SK-N-SH (cell line): ENCODE measurements at regions not wholly inside any gene's neighbourhood (a gene's known extent, or its start where the extent isn't known, plus 50 kb on each side); places are given as distances from the start of the nearest gene placed in this dataset.

ENCODE experiments used
- CTCF ChIA-PET: fragments of 300-600, 350-600 bp; formaldehyde crosslinking; extraction: SDS; loops from one replicate; lab custom pipeline; 2021; lab: Yijun Ruan, JAX
- POLR2A ChIA-PET: fragments of 350-600 bp; sonication (Branson Sonifier 250); formaldehyde crosslinking; extraction: SDS; loops from one replicate; lab custom pipeline; 2020; ENCODE audit warnings: antibody characterized with exemption, inconsistent platforms; lab: Yijun Ruan, JAX
- DNase-seq: peaks from one replicate; pipeline ENCODE4 v3.0.0; 2012
- H2AFZ ChIP-seq: fragments of 200-600 bp; sonication (generic); 2 replicates; pipeline ENCODE4 v1.8.1; 2016; ENCODE audit warnings: antibody characterized with exemption, mild to moderate bottlenecking, low read depth
- H3F3A ChIP-seq: fragments of 200-600 bp; sonication (generic); replicated peaks from 2 replicates; pipeline ENCODE3; 2016; ENCODE audit warnings: antibody characterized with exemption, mild to moderate bottlenecking; ENCODE audit not compliant: insufficient read depth
- H3K27ac ChIP-seq, 2 experiments: fragments of 200-500 bp in 1 of 2; fragments of 200-600 bp in 1 of 2; sonication (Bioruptor generic) in 1 of 2; sonication (generic), shearing (Covaris generic) in 1 of 2; 2 replicates each; pipeline versions ENCODE4 v1.5.1 to v1.6.1; 2014 to 2016; ENCODE audit warnings: low read depth in 2 of 2, inconsistent platforms in 1 of 2, low read length in 1 of 2, mild to moderate bottlenecking in 1 of 2, mixed read lengths in 1 of 2
- H3K27me3 ChIP-seq: fragments of 200-600 bp; sonication (generic), shearing (Covaris generic); 2 replicates; pipeline ENCODE4 v1.6.1; 2016; ENCODE audit warnings: mixed run types; ENCODE audit not compliant: insufficient read depth
- H3K36me3 ChIP-seq, 2 experiments: fragments of 200-500 bp in 1 of 2; fragments of 200-600 bp in 1 of 2; sonication (Bioruptor generic) in 1 of 2; sonication (generic) in 1 of 2; replicated peaks in 1 of 2; 2 replicates each; pipeline versions ENCODE3 to v1.5.1; 2014 to 2016; ENCODE audit warnings: low read length in 1 of 2, mild to moderate bottlenecking in 1 of 2; ENCODE audit not compliant: insufficient read depth in 2 of 2, control insufficient read depth in 1 of 2
- H3K4me1 ChIP-seq, 2 experiments: fragments of 200-500 bp in 1 of 2; fragments of 200-600 bp in 1 of 2; sonication (Bioruptor generic) in 1 of 2; sonication (generic), shearing (Covaris generic) in 1 of 2; 2 replicates each; pipeline versions ENCODE4 v1.5.1 to v1.6.1; 2014 to 2016; ENCODE audit warnings: low read depth in 1 of 2, low read length in 1 of 2, mixed run types in 1 of 2; ENCODE audit not compliant: insufficient read depth in 2 of 2, control insufficient read depth in 1 of 2
- H3K4me2 ChIP-seq: fragments of 200-600 bp; sonication (generic), shearing (Covaris generic); 2 replicates; pipeline ENCODE4 v1.6.1; 2017; ENCODE audit warnings: mixed run types
- H3K4me3 ChIP-seq, 2 experiments: fragments of 200-500 bp in 1 of 2; fragments of 200-600 bp in 1 of 2; sonication (Bioruptor generic) in 1 of 2; sonication (generic), shearing (Covaris generic) in 1 of 2; 2 replicates each; pipeline versions ENCODE4 v1.5.1 to v1.8.1; 2014 to 2016; ENCODE audit warnings: low read depth in 2 of 2, inconsistent platforms in 1 of 2, low read length in 1 of 2, mild to moderate bottlenecking in 1 of 2, mixed read lengths in 1 of 2, moderate library complexity in 1 of 2
- H3K79me2 ChIP-seq: fragments of 200-600 bp; sonication (generic); 2 replicates; pipeline ENCODE4 v1.8.1; 2017; ENCODE audit warnings: mild to moderate bottlenecking; ENCODE audit not compliant: insufficient read depth
- H3K9ac ChIP-seq: fragments of 200-600 bp; sonication (generic); 2 replicates; pipeline ENCODE4 v1.6.1; 2017; ENCODE audit warnings: mixed run types
- H3K9me2 ChIP-seq: fragments of 200-600 bp; sonication (generic); 2 replicates; pipeline ENCODE4 v1.6.1; 2017; ENCODE audit warnings: mixed run types
- H3K9me3 ChIP-seq: fragments of 200-600 bp; sonication (generic); 2 replicates; pipeline ENCODE4 v1.6.1; 2017; ENCODE audit warnings: mixed run types, mild to moderate bottlenecking, moderate library complexity
- H4K20me1 ChIP-seq: fragments of 200-600 bp; sonication (generic); 2 replicates; pipeline ENCODE4 v1.6.1; 2017; ENCODE audit warnings: mild to moderate bottlenecking, mixed run types; ENCODE audit not compliant: insufficient read depth
- EP300 ChIP-seq, 2 experiments: IDR thresholded peaks; 2 replicates each; pipeline versions ENCODE4 v1.4.0 to v1.6.1; 2012; ENCODE audit warnings: borderline replicate concordance in 1 of 2, low read depth in 1 of 2, low read length in 1 of 2
- EZH2phosphoT487 ChIP-seq: fragments of 200-600 bp; sonication (generic); IDR thresholded peaks from 2 replicates; pipeline ENCODE4 v1.6.1; 2017; ENCODE audit warnings: low read depth, mixed run types, mild to moderate bottlenecking, antibody characterized with exemption, moderate library complexity, borderline replicate concordance
- FOSL2 ChIP-seq: IDR thresholded peaks from 2 replicates; pipeline ENCODE4 v1.4.0; 2012; ENCODE audit warnings: low read depth, mild to moderate bottlenecking, moderate library complexity, borderline replicate concordance
- FOXM1 ChIP-seq: IDR thresholded peaks from 2 replicates; pipeline ENCODE4 v1.4.0; 2012; ENCODE audit warnings: low read depth, mild to moderate bottlenecking
- GATA2 ChIP-seq: sonication (generic); formaldehyde crosslinking; IDR thresholded peaks from 2 replicates; pipeline ENCODE4 v1.5.0; 2020; ENCODE audit warnings: mild to moderate bottlenecking, missing genetic modification reagents
- JUND ChIP-seq: IDR thresholded peaks from 2 replicates; pipeline ENCODE4 v1.4.0; 2012
- NFIC ChIP-seq: IDR thresholded peaks from 2 replicates; pipeline ENCODE4 v1.4.0; 2012; ENCODE audit warnings: borderline replicate concordance
- PBX3 ChIP-seq: IDR thresholded peaks from 2 replicates; pipeline ENCODE4; 2012
- RAD21 ChIP-seq: IDR thresholded peaks from 2 replicates; pipeline ENCODE4 v1.6.1; 2012; ENCODE audit warnings: mild to moderate bottlenecking, low read length
- RXRA ChIP-seq: IDR thresholded peaks from 2 replicates; pipeline ENCODE4 v1.4.0; 2012; ENCODE audit warnings: low read depth, mild to moderate bottlenecking, borderline replicate concordance
- TCF12 ChIP-seq: IDR thresholded peaks from 2 replicates; pipeline ENCODE4 v1.4.0; 2012
- TEAD4 ChIP-seq: IDR thresholded peaks from 2 replicates; pipeline ENCODE4 v1.4.0; 2012; ENCODE audit warnings: mild to moderate bottlenecking, borderline replicate concordance; ENCODE audit not compliant: insufficient read depth
- USF1 ChIP-seq: IDR thresholded peaks from 2 replicates; pipeline ENCODE4 v1.4.0; 2012; ENCODE audit warnings: low read depth, borderline replicate concordance
- USF2 ChIP-seq: fragments of 150-350 bp; IDR thresholded peaks from 2 replicates; pipeline ENCODE4 v1.6.1; 2017; ENCODE audit warnings: antibody characterized with exemption, low read length, low read depth, borderline replicate concordance
- ZBTB33 ChIP-seq: IDR thresholded peaks from 2 replicates; pipeline ENCODE4 v1.4.0; 2012; ENCODE audit warnings: low read depth, borderline replicate concordance
- WGBS: methylation state at CpG from one replicate; pipeline ENCODE4 v1.1.6; 2017; ENCODE audit warnings: low lambda C conversion rate; 5-methylcytosine and 5-hydroxymethylcytosine counted together

- H3K9ac ChIP-seq = no peak overlapping the region
- peak; percentile 12; the same call in 1 of the 2 replicates for TF ChIP-seq PBX3
- peak; percentile 35 for TF ChIP-seq NFIC
- no peak for TF ChIP-seq EZH2phosphoT487
- H3K9me3 ChIP-seq = peaks cover 6% of the 10 kb centered on the region; the same call in 1 of the 2 replicates
- ChIA-PET CTCF (no interaction called here), POLR2A (no interaction called here)
- H2AFZ ChIP-seq = peak overlapping the region; percentile 35; the same call in 1 of the 2 replicates
- H3K4me3 ChIP-seq = no peak overlapping the region
- DNase-seq = no peak
- peaks cover 7% of the 10 kb centered on the region for H3F3A ChIP-seq
- WGBS = 55% methylated on average over 2 of the region's 2 CpGs
- H3K4me2 ChIP-seq = no peak overlapping the region
- H4K20me1 ChIP-seq = no peaks in the 10 kb centered on the region
- H3K27ac ChIP-seq = peak overlapping the region in 1 of 2 experiments; percentile 30; a peak in 2 of 4 replicates
- H3K79me2 ChIP-seq = no peaks in the 10 kb centered on the region
- no peaks in the 10 kb centered on the region for H3K27me3 ChIP-seq
- no peaks in the 10 kb centered on the region for H3K9me2 ChIP-seq
- H3K36me3 ChIP-seq = no peaks in the 10 kb centered on the region
- peaks cover 0 to 6% of the 10 kb centered on the region in 2 experiments; a peak in 1 of 4 replicates for H3K4me1 ChIP-seq
Observed at GRCh38 chr13:50319635-50320255, 304.5 kb downstream of the KCNRG start.

GRCh38 chr13:50320271-50320862 is 305.1 kb downstream of the KCNRG start:
- H2AFZ ChIP-seq = peak overlapping the region; percentile 35; the same call in 1 of the 2 replicates
- H3K4me1 ChIP-seq = peaks cover 0 to 6% of the 10 kb centered on the region in 2 experiments; a peak in 1 of 4 replicates
- no peak overlapping the region for H3K9ac ChIP-seq
- H3K27me3 ChIP-seq = no peaks in the 10 kb centered on the region
- H3F3A ChIP-seq = peaks cover 7% of the 10 kb centered on the region
- H3K9me2 ChIP-seq = no peaks in the 10 kb centered on the region
- TF ChIP-seq PBX3 (peak; percentile 71), TEAD4 (0 out of 2 replicates have a peak, but pooled peaks have one; percentile 9), GATA2 (CRISPR knock-in tag) (no peak), RAD21 (no peak), RXRA (no peak), FOSL2 (peak; percentile 45; the same call in 1 of the 2 replicates), EP300 (IDR thresholded peaks at IDR 0.05; ENCODE audit: borderline replicate concordance in 1 of 2, low read depth in 1 of 2, low read length in 1 of 2) (peak in 1 of 2 experiments; percentile 31; a peak in 1 of 4 replicates), TCF12 (no peak), JUND (peak; percentile 67), FOXM1 (no peak), ZBTB33 (no peak), USF1 (no peak), USF2 (no peak)
- H3K36me3 ChIP-seq = no peaks in the 10 kb centered on the region
- H3K4me2 ChIP-seq = no peak overlapping the region
- ChIA-PET POLR2A (no interaction called here), CTCF (interaction anchor here (1.0 kb wide), 1 partner anchor 189 kb away, joined by 4 read pairs; no protein-coding TSS in a partner anchor)
- peak overlapping the region in 1 of 2 experiments; percentile 30; a peak in 2 of 4 replicates for H3K27ac ChIP-seq
- WGBS = 4% methylated on average over 1 of the region's 1 CpG
- no peaks in the 10 kb centered on the region for H3K79me2 ChIP-seq
- H3K4me3 ChIP-seq = no peak overlapping the region
- peaks cover 6% of the 10 kb centered on the region; the same call in 1 of the 2 replicates for H3K9me3 ChIP-seq
- no peak for DNase-seq
- no peaks in the 10 kb centered on the region for H4K20me1 ChIP-seq
